ENCODE measurements at regions not wholly inside any gene's neighbourhood (a gene's known extent, or its start where the extent isn't known, plus 50 kb on each side); places are given as distances from the start of the nearest gene placed in this dataset.
A peak's percentile ranks its signal among the peaks of the same experiment; 100 is the strongest.
"Not testable (repeated sequence)": the region's sequence is repeated elsewhere in the genome, so short reads cannot be mapped to it uniquely, and the experiment has no call there.

DNA sequence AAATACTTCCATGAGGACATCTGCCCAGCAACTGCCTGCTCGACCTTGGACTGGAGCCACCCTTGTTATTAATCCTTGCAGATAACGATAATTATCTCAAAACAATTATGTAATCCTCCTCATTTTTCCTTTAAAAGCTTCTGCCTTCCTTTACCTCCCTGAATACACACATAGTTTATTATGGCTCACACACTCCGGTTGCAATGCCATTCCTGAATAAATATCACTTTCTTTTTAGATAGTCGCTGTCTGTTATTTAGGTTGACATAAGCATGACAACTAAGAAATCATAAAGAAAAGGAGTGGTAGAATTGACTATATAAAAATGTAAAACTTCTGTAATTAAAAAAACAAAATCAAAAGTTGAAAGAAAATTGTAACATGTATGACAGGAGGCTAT is 64.8 kb downstream of the B4GALT7 start:
- H3K27me3 Mint-ChIP-seq; DNase-seq; H3K9me3 ChIP-seq (ENCODE audit: control insufficient read depth, low read length, poor library complexity, severe bottlenecking); H3K27ac Mint-ChIP-seq; H3K4me3 Mint-ChIP-seq; H3K36me3 Mint-ChIP-seq (ENCODE audit: low read depth); ATAC-seq: not testable (repeated sequence)
- peaks cover 13% of the 10 kb centered on the region for H3K4me1 Mint-ChIP-seq

- DNase-seq; H3K27me3 Mint-ChIP-seq; H3K4me3 Mint-ChIP-seq; H3K27ac Mint-ChIP-seq; H3K36me3 Mint-ChIP-seq (ENCODE audit: low read depth); H3K9me3 ChIP-seq (ENCODE audit: control insufficient read depth, low read length, poor library complexity, severe bottlenecking); ATAC-seq: not testable (repeated sequence)
- H3K4me1 Mint-ChIP-seq = peaks cover 11% of the 10 kb centered on the region
Observed at GRCh38 chr5:177665172-177665571, 65.2 kb downstream of the B4GALT7 start.

DNA sequence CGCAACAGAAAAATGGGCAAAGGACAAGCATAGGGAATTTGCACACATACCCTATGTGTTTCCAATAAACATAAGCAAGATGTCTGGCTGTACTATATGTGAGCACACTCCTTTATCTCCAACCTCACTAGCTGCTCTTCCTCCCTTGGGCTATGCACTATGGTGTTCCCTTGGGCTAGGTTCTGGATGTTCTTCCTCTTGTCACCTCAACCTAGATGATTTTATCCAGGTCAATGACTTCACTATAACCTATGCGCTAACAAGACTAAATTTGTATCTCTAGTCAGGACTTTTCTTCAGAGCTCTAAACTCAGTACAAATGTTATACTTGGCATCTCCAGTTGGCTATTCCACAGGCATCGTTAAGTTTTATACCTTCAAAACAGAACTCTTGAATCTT is 66.0 kb downstream of the B4GALT7 start:
- H3K4me3 Mint-ChIP-seq; DNase-seq; H3K27ac Mint-ChIP-seq; H3K27me3 Mint-ChIP-seq; ATAC-seq; H3K36me3 Mint-ChIP-seq (ENCODE audit: low read depth); H3K9me3 ChIP-seq (ENCODE audit: control insufficient read depth, low read length, poor library complexity, severe bottlenecking): not testable (repeated sequence)
- H3K4me1 Mint-ChIP-seq = peaks cover 12% of the 10 kb centered on the region

GRCh38 chr5:177671035-177671754 is 71.3 kb downstream of the B4GALT7 start:
- not testable (repeated sequence) for DNase-seq; H3K27ac Mint-ChIP-seq; H3K27me3 Mint-ChIP-seq; H3K36me3 Mint-ChIP-seq (ENCODE audit: low read depth); H3K4me1 Mint-ChIP-seq; H3K9me3 ChIP-seq (ENCODE audit: control insufficient read depth, low read length, poor library complexity, severe bottlenecking); H3K4me3 Mint-ChIP-seq
- peak; percentile 18 for ATAC-seq

DNA sequence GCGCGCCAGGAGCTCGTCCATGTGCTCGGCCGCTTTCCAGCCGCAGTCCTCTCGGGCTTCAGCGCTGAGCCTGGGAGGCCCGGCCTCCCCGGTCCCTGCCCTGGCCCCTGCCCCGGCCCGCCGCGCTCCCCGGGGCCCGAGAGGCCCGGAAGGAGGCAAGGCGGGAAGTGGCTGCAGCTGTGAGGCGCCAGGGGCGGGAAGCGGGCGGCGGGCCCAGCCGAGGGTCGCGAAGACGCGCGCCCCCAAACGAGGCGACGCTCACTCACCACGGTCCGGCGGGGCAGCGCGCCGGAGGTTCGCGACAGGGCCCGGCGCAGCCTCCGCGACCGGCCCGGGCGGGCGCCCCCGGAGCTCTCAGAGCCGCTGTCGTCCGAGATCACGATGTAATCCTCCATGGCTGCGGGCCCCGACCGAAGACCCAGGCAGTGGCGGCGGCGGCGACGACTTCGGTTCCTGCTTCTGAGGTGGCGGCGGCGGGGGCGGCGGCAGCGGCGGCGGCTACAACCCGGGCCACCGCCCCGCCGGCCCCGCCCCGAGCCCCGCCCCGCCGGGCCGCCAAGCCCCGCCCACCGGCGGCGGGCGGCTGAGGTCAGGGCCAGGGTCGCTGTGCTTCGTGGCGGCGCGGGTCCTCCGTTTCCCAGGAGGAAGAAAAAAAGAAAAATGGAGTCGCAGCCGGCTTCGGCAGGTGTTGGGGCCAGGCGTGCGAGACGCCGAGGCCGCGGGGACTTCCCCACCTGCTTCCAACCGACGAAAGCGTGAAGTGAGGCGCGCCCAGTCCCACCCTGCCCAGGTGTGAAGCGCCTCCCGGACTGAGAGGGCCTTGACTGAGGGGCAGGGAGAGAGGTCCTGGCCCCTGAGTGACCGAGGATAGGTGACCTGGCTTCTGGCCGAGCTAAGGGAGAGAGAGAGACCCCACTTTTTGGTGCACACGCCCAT is 72.1 kb downstream of the B4GALT7 start:
- not testable (repeated sequence) for H3K27ac Mint-ChIP-seq; H3K4me1 Mint-ChIP-seq; H3K9me3 ChIP-seq (ENCODE audit: control insufficient read depth, low read length, poor library complexity, severe bottlenecking); H3K27me3 Mint-ChIP-seq; H3K36me3 Mint-ChIP-seq (ENCODE audit: low read depth); H3K4me3 Mint-ChIP-seq
- ATAC-seq (peak; percentile 83), DNase-seq (peak; percentile 62 to 77 (median 70))
